HEK293 (cell line): ENCODE measurements at regions not wholly inside any gene's neighbourhood (a gene's known extent, or its start where the extent isn't known, plus 50 kb on each side); places are given as distances from the start of the nearest gene placed in this dataset.

Experiments
- CTCF ChIP-seq: fragments of 450-650 bp; formaldehyde crosslinking; IDR thresholded peaks from 2 replicates; pipeline ENCODE4 v1.5.1; 2016; ENCODE audit warnings: missing biosample characterization, missing genetic modification characterization
- PRDM6 ChIP-seq: fragments of 450-650 bp; formaldehyde crosslinking; IDR thresholded peaks from 2 replicates; pipeline ENCODE4 v1.5.1; 2017; ENCODE audit warnings: missing biosample characterization, missing genetic modification characterization

- TF ChIP-seq CTCF (tag by site-specific recombination) (no peak), PRDM6 (tag by site-specific recombination) (no peak)
These were observed 188.7 kb downstream of the FGFR2 start for GRCh38 chr10:121409466-121410104.
